KMS-11 (cell line): ENCODE measurements at regions not wholly inside any gene's neighbourhood (a gene's known extent, or its start where the extent isn't known, plus 50 kb on each side); places are given as distances from the start of the nearest gene placed in this dataset.
A peak's percentile ranks its signal among the peaks of the same experiment; 100 is the strongest.

ENCODE experiments used
- H2AFZ ChIP-seq: fragments of 200-600 bp; sonication (generic); 2 replicates; pipeline ENCODE4 v1.6.1; 2016; ENCODE audit warnings: antibody characterized with exemption, mixed run types, low read depth
- H3K27ac ChIP-seq: fragments of 200-600 bp; sonication (generic); 2 replicates; pipeline ENCODE4 v1.6.1; 2016; ENCODE audit warnings: mild to moderate bottlenecking, mixed run types
- H3K27me3 ChIP-seq: fragments of 200-600 bp; sonication (generic); 2 replicates; pipeline ENCODE4 v1.6.1; 2017; ENCODE audit warnings: mild to moderate bottlenecking, low read depth, mixed run types, moderate library complexity; ENCODE audit not compliant: insufficient read depth
- H3K36me3 ChIP-seq: fragments of 200-600 bp; sonication (generic); 2 replicates; pipeline ENCODE4 v1.6.1; 2017; ENCODE audit warnings: mild to moderate bottlenecking, mixed run types; ENCODE audit not compliant: insufficient read depth
- H3K4me1 ChIP-seq: fragments of 200-600 bp; sonication (generic); 2 replicates; pipeline ENCODE4 v1.6.1; 2016; ENCODE audit warnings: mild to moderate bottlenecking, low read depth, mixed run types; ENCODE audit not compliant: poor library complexity, severe bottlenecking
- H3K4me2 ChIP-seq: fragments of 200-600 bp; sonication (generic); 2 replicates; pipeline ENCODE4 v1.7.0; 2016; ENCODE audit warnings: mild to moderate bottlenecking, mixed run types
- H3K4me3 ChIP-seq: fragments of 200-600 bp; sonication (generic); IDR thresholded peaks from 2 replicates; pipeline ENCODE4 v1.6.1; 2017; ENCODE audit warnings: low read depth, low read length, mixed read lengths; ENCODE audit not compliant: insufficient read depth
- H3K79me2 ChIP-seq: fragments of 200-600 bp; sonication (generic); 2 replicates; pipeline ENCODE4 v1.6.1; 2016; ENCODE audit warnings: low read depth, mixed run types; ENCODE audit not compliant: insufficient read depth
- H3K9ac ChIP-seq: fragments of 200-600 bp; sonication (generic); 2 replicates; pipeline ENCODE4 v1.6.1; 2016; ENCODE audit warnings: mild to moderate bottlenecking, mixed run types
- H4K20me1 ChIP-seq: fragments of 200-600 bp; sonication (generic); 2 replicates; pipeline ENCODE4 v1.6.1; 2016; ENCODE audit warnings: mild to moderate bottlenecking, mixed run types; ENCODE audit not compliant: insufficient read depth
- TF ChIP-seq, protein P1 (sequence below): fragments of 200-600 bp; sonication (generic); conservative IDR thresholded peaks from 2 replicates; pipeline ENCODE4 v1.6.1; 2017; ENCODE audit warnings: low read depth, mild to moderate bottlenecking, antibody characterized with exemption, low read length, moderate library complexity, mixed read lengths

- Histone ChIP-seq H3K4me1 (peaks cover 93% of the 10 kb centered on the region), H2AFZ (no peak overlapping the region), H3K9ac (no peak overlapping the region), H4K20me1 (no peaks in the 10 kb centered on the region), H3K4me3 (no peak overlapping the region), H3K27ac (no peak overlapping the region; the same call in 1 of the 2 replicates), H3K79me2 (no peaks in the 10 kb centered on the region), H3K27me3 (no peaks in the 10 kb centered on the region), H3K4me2 (no peak overlapping the region), H3K36me3 (no peaks in the 10 kb centered on the region)
- TF ChIP-seq, protein P1, sequence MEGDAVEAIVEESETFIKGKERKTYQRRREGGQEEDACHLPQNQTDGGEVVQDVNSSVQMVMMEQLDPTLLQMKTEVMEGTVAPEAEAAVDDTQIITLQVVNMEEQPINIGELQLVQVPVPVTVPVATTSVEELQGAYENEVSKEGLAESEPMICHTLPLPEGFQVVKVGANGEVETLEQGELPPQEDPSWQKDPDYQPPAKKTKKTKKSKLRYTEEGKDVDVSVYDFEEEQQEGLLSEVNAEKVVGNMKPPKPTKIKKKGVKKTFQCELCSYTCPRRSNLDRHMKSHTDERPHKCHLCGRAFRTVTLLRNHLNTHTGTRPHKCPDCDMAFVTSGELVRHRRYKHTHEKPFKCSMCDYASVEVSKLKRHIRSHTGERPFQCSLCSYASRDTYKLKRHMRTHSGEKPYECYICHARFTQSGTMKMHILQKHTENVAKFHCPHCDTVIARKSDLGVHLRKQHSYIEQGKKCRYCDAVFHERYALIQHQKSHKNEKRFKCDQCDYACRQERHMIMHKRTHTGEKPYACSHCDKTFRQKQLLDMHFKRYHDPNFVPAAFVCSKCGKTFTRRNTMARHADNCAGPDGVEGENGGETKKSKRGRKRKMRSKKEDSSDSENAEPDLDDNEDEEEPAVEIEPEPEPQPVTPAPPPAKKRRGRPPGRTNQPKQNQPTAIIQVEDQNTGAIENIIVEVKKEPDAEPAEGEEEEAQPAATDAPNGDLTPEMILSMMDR = no peak
Observed at GRCh38 chr9:89748021-89748670, 143.3 kb downstream of the GADD45G start.

GRCh38 chr9:89748831-89749499 is 144.2 kb downstream of the GADD45G start:
- TF ChIP-seq, protein P1 = no peak
- H3K4me1 ChIP-seq = peaks cover 93% of the 10 kb centered on the region
- H4K20me1 ChIP-seq = no peaks in the 10 kb centered on the region
- no peak overlapping the region for H3K9ac ChIP-seq
- H3K4me3 ChIP-seq = no peak overlapping the region
- H3K4me2 ChIP-seq = peak overlapping the region; percentile 7; the same call in 1 of the 2 replicates
- no peaks in the 10 kb centered on the region for H3K27me3 ChIP-seq
- no peak overlapping the region; the same call in 1 of the 2 replicates for H3K27ac ChIP-seq
- H2AFZ ChIP-seq = no peak overlapping the region
- H3K36me3 ChIP-seq = no peaks in the 10 kb centered on the region
- no peaks in the 10 kb centered on the region for H3K79me2 ChIP-seq

DNA sequence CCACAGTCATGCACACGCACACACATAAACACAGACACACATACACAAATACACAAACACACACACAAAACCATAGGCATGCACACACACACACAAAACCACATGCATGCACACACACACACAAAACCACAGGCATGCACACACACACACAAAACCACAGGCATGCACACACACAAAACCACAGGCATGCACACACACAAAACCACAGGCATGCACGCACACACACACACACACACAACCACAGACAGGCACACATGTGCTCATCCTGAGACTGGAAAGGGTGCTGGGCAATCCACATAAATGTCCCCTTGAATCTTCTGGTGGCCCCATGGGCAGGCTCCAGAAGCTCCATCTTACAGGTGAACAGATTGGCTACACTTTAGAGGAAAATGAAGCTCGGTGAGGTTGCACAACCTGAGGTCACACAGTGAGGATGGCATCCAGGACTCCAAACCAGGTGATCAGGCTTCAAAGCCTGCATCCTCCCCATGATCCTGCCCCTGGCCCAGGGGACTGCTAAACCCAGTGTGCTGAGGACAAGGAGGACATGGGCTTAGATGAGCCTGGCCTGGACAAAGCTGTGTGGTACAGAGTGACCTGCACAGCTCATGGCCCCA is 144.8 kb downstream of the GADD45G start:
- H3K4me1 ChIP-seq = peaks cover 93% of the 10 kb centered on the region
- no peaks in the 10 kb centered on the region for H3K27me3 ChIP-seq
- no peak overlapping the region for H2AFZ ChIP-seq
- H3K9ac ChIP-seq = no peak overlapping the region
- TF ChIP-seq, protein P1 = no peak
- H3K27ac ChIP-seq = no peak overlapping the region
- H3K4me2 ChIP-seq = peak overlapping the region; percentile 7; the same call in 1 of the 2 replicates
- H3K4me3 ChIP-seq = no peak overlapping the region
- no peaks in the 10 kb centered on the region for H3K36me3 ChIP-seq
- no peaks in the 10 kb centered on the region for H3K79me2 ChIP-seq
- H4K20me1 ChIP-seq = no peaks in the 10 kb centered on the region

DNA sequence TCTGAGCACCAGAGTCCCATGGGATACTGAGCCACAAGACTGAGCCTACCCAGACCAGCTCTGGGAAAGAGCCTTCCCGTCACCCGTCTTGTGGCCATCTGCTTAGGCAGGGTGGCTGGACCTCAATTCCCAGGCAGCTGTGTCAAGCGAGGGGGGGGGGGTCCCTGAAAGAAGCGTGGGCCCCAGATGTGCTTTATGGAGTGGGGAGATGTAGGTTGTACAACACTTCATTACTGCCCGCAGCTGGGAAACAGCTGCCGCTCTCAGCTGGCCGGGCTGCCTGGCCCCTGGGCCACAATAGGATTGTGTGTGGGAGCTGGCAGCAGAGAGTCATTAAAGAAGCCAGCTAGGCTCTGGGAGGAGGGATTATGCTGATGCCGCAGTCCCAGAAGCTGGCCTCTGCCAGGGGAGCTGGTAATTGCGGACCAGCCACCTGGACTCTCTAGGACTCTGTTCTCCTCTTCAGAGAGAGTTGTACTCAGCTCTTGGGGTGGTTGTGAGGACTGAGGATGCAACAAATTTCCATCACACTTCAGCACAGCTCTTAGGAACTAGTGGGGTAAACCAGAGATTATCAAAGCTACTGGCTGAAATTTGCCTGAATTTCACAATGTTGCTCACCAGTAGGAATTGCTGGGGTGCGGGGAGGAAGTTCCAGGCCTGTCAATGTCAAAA is 145.4 kb downstream of the GADD45G start:
- H3K4me1 ChIP-seq = peaks cover 93% of the 10 kb centered on the region
- 0 out of 2 replicates have a peak overlapping the region, but pooled peaks have one; percentile 7 for H3K4me2 ChIP-seq

More for the DNA sequence above, 145.4 kb downstream of the GADD45G start:
- Histone ChIP-seq H2AFZ (no peak overlapping the region), H3K27me3 (no peaks in the 10 kb centered on the region), H4K20me1 (no peaks in the 10 kb centered on the region), H3K79me2 (no peaks in the 10 kb centered on the region), H3K9ac (no peak overlapping the region), H3K27ac (no peak overlapping the region), H3K4me3 (no peak overlapping the region), H3K36me3 (no peaks in the 10 kb centered on the region)
- TF ChIP-seq, protein P1 = no peak
